Body of pancreas (tissue), 4 donors: ENCODE measurements at regions not wholly inside any gene's neighbourhood (a gene's known extent, or its start where the extent isn't known, plus 50 kb on each side); places are given as distances from the start of the nearest gene placed in this dataset.

Source experiments
- POLR2A ChIP-seq, 3 donors: fragments of 450-650 bp; IDR thresholded peaks; one replicate each; pipeline ENCODE4 v1.6.1; 2016; ENCODE audit warnings: antibody characterized with exemption in 3 of 3, mild to moderate bottlenecking in 2 of 3
- TF ChIP-seq, protein P1 (sequence below), 7 experiments: fragments of 450-650 bp in 4 of 7; fragments of 200-600 bp in 3 of 7; sonication (generic) in 3 of 7; IDR thresholded peaks; one replicate each; pipeline ENCODE4 v1.5.1; 2016 to 2019; ENCODE audit warnings: antibody characterized with exemption in 7 of 7

DNA sequence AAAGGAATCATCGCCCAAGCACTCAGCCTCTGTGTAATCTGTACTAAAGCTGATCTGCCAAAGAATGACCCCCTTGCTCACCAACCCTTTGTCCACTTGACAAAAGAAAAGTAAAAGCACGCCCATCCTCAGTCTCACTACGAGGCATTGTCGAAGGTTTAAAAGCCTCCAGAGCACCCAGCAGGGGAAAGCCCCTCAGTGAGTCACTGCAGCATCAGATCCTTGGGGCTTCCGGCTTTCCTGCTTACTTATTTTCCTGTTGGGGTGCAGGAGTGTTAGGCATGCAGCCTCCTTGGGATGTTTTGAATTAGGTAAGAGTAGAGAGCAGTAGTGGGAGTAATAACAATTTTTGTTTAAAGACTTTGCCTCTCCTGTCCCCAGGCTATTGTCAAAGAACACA is 216.1 kb downstream of the MTHFS start:
- TF ChIP-seq, protein P1, sequence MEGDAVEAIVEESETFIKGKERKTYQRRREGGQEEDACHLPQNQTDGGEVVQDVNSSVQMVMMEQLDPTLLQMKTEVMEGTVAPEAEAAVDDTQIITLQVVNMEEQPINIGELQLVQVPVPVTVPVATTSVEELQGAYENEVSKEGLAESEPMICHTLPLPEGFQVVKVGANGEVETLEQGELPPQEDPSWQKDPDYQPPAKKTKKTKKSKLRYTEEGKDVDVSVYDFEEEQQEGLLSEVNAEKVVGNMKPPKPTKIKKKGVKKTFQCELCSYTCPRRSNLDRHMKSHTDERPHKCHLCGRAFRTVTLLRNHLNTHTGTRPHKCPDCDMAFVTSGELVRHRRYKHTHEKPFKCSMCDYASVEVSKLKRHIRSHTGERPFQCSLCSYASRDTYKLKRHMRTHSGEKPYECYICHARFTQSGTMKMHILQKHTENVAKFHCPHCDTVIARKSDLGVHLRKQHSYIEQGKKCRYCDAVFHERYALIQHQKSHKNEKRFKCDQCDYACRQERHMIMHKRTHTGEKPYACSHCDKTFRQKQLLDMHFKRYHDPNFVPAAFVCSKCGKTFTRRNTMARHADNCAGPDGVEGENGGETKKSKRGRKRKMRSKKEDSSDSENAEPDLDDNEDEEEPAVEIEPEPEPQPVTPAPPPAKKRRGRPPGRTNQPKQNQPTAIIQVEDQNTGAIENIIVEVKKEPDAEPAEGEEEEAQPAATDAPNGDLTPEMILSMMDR (IDR thresholded peaks at IDR 0.05): no peak
- no peak for TF ChIP-seq POLR2A (IDR thresholded peaks at IDR 0.05)
